ENCODE measurements at regions not wholly inside any gene's neighbourhood (a gene's known extent, or its start where the extent isn't known, plus 50 kb on each side); places are given as distances from the start of the nearest gene placed in this dataset.

DNA sequence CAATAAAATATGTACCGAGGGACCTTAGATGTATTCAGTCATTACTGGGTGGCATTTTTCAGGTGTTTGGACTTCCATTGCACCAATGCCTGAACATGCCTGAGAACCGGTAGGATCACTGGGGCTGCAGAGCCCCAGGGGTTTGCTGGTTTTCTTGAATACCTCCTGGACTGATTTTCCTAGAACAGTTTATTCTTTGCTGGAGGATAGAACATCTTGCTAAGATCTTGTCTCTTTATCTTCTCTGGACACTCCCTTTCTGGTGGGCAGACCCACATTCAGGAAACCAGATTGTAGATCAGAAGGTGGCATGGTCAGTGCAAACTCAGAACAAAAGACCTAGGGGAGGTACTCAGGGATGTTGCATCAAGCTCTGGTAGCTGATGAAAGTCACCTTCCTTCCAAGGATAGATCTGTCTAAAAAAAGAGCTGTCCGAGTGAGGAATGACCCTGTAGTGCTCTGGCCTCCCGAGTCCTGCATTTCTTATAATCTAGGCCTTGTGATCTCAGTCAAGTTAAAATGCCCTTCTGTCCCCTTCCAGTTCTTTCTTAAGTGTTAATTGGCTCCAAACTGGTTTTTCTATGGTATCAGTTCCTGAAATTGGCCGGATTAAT is 84.8 kb downstream of the CLDN34 start:
- no peak overlapping the region for H3K4me3 ChIP-seq (ENCODE audit: low read depth, low read length)
- DNase-seq (ENCODE audit: low read depth), result no peak
- TF ChIP-seq, protein P1, sequence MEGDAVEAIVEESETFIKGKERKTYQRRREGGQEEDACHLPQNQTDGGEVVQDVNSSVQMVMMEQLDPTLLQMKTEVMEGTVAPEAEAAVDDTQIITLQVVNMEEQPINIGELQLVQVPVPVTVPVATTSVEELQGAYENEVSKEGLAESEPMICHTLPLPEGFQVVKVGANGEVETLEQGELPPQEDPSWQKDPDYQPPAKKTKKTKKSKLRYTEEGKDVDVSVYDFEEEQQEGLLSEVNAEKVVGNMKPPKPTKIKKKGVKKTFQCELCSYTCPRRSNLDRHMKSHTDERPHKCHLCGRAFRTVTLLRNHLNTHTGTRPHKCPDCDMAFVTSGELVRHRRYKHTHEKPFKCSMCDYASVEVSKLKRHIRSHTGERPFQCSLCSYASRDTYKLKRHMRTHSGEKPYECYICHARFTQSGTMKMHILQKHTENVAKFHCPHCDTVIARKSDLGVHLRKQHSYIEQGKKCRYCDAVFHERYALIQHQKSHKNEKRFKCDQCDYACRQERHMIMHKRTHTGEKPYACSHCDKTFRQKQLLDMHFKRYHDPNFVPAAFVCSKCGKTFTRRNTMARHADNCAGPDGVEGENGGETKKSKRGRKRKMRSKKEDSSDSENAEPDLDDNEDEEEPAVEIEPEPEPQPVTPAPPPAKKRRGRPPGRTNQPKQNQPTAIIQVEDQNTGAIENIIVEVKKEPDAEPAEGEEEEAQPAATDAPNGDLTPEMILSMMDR (conservative IDR thresholded peaks at IDR 0.05; ENCODE audit: low read depth, low read length), result no peak

DNA sequence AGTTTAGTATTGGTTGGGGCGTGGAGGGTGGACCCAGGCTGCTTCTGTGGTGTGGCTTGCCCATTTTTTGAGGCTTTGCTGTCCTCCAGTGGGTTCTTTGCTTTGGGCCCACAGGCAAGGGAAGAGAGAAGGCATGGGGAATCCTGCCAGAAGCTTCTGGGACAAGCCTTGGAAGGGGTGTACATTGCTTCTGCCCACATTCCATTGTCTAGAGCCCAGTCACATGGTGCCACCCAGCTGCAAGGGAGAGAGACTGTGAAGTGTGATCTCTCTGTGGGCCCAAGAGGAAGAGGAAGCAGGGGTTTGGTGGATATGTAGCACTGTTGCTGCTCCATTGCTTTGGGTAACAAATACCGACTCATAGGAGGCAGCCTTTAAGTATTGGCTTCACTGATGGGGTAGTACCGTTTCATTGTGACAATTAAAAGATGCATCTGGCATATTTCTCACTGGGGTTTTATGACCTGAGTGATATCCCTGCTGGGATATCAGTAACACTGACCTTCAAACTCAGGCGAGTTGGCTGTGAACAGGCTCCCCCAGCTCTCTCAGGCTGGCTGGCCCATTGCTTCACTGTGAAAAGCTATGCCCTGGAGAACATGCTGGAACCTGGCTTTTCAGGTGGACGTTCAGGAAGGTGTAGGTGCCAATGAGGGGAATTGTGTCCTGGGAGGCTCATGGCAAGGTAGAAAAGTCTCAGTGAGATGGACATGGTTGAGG is 85.9 kb downstream of the CLDN34 start:
- TF ChIP-seq, protein P1 (conservative IDR thresholded peaks at IDR 0.05; ENCODE audit: low read depth, low read length), result no peak
- H3K4me3 ChIP-seq (ENCODE audit: low read depth, low read length), result no peak overlapping the region
- no peak for DNase-seq (ENCODE audit: low read depth)

DNA sequence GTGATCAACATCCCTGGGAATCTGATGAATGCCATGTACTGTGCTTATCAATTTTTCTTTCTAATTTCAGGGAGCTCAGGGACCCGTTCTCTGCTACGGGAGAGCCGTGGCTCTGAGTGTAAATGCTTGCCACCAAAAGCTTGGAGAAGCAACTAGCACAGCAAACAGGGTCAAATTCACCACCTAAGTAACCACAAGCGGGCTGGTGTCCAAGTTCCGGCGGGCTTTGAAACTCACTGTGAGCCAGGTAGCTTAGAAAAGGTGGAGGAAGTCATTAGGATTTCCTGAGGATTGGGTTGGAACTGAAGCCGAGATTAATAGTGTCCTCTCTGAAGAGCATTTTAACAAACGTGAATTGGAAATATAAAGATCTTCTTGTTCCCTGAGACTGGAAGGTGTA is 87.2 kb downstream of the CLDN34 start:
- no peak overlapping the region for H3K4me3 ChIP-seq (ENCODE audit: low read depth, low read length)
- DNase-seq (ENCODE audit: low read depth), result no peak
- TF ChIP-seq, protein P1 (conservative IDR thresholded peaks at IDR 0.05; ENCODE audit: low read depth, low read length), result no peak

DNA sequence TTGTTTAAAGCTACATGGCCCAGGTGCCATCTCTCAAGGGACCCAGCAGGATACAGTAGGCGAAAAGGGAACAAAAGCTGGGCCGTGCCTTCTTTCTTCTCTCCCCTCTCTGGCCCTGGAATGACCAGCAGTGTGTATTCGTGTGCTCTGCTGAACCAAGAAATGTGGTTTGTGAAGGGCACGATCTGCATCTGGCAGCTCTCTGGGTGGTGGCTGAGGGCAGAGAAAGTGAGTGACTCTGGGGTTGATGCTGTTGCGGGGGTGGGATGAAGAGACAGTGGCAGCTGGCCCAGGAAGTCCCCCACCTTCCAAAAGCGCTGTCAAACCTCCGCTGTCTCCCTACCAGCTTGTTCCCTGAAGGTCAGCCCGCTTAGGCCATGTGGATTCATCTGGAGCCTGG is 88.3 kb downstream of the CLDN34 start:
- DNase-seq (ENCODE audit: low read depth), result no peak
- TF ChIP-seq, protein P1 (conservative IDR thresholded peaks at IDR 0.05; ENCODE audit: low read depth, low read length), result no peak
- H3K4me3 ChIP-seq (ENCODE audit: low read depth, low read length), result no peak overlapping the region

DNA sequence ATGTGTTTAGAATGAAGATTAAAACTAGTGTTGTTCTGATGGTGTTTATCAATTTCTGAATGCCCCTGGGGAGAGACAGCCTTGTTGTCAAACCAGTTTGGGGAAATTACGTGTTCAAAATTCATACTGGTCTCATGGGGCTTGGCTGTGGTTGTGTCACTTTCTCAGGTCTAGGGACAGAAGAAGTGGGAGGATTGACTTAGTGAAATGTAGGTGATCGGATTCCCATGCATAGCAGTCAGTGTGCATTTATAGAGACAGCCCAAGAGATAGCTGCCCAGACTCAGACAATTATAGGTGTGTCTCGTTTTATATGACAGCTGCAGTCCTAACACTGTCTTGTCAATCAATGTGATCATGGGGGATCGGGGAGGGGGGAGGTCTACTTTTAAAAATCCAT is 94.4 kb upstream of the CLCN4 start:
- no peak overlapping the region for H3K4me3 ChIP-seq (ENCODE audit: low read depth, low read length)
- TF ChIP-seq, protein P1 (conservative IDR thresholded peaks at IDR 0.05; ENCODE audit: low read depth, low read length), result no peak
- DNase-seq (ENCODE audit: low read depth), result no peak

DNA sequence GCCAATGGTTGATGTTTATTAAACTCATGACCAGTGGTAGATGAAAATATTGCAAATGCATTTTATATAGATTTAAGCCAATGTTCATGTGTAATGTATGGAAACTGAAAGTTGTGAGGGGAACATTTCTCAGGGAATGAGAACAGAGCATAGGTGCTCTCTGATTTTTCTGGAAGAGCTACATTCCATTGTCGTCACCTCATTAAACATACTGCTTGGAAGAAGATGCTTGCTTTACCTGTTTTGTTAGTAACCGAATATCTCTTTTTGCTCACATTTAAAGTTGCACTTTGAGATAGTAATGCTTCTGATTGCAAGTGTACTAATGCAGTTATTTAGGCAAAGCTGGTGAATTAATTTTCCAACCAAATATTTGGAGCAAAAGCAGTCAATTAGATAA is 93.8 kb upstream of the CLCN4 start:
- TF ChIP-seq, protein P1 (conservative IDR thresholded peaks at IDR 0.05; ENCODE audit: low read depth, low read length), result no peak
- DNase-seq (ENCODE audit: low read depth), result no peak
- H3K4me3 ChIP-seq (ENCODE audit: low read depth, low read length), result no peak overlapping the region

DNA sequence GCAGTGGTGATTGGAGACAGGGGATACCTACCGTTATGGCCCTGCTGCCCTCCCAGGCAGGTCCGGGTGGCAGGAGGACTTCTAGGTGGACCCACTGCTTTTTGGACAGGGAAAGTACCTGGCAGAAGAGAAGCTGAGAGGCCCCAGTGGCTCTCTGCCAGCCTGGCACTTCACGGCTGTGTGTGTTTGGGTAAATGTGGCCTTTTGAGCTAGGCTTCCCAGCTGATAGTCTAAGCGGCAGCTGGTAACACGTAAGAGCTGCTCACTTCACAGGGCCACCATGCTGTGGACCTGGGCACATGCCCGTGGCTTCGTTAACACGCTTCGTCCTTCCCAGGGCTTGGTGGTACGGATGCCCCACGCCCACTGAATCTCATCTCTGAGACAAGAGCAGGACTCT is 92.0 kb upstream of the CLCN4 start:
- H3K4me3 ChIP-seq (ENCODE audit: low read depth, low read length), result no peak overlapping the region
- no peak for DNase-seq (ENCODE audit: low read depth)
- TF ChIP-seq, protein P1 (conservative IDR thresholded peaks at IDR 0.05; ENCODE audit: low read depth, low read length), result no peak

All from epithelial cell of proximal tubule (primary cell).